Lower leg skin (tissue), 4 donors: ENCODE measurements at regions not wholly inside any gene's neighbourhood (a gene's known extent, or its start where the extent isn't known, plus 50 kb on each side); places are given as distances from the start of the nearest gene placed in this dataset.

ENCODE experiments used
- DNase-seq, 2 donors: peaks; one replicate each; pipeline ENCODE4 v3.0.0-alpha.2; 2019; ENCODE audit warnings: low spot score in 2 of 2
- H3K4me3 ChIP-seq: fragments of 200-600 bp; sonication (generic); 2 replicates; pipeline ENCODE4 v1.5.1; 2017; ENCODE audit warnings: mild to moderate bottlenecking, low read depth; ENCODE audit not compliant: poor library complexity, severe bottlenecking
- POLR2A ChIP-seq, 2 donors: fragments of 450-650 bp; IDR thresholded peaks; one replicate each; pipeline ENCODE4 v1.6.1; 2016 to 2017; ENCODE audit warnings: antibody characterized with exemption in 2 of 2, mild to moderate bottlenecking in 1 of 2, moderate library complexity in 1 of 2
- WGBS, 2 donors: methylation state at CpG; one replicate each; pipeline ENCODE4 v1.1.5; 2018; 5-methylcytosine and 5-hydroxymethylcytosine counted together
- intact Hi-C: fragments of 100-400 bp; cut with DNase I; formaldehyde crosslinking; loops from one replicate; pipeline ENCODE4 v1.15.0; 2023; ENCODE audit warnings: low total_unique reads
- TF ChIP-seq, protein P1 (sequence below), 3 donors: fragments of 450-650 bp; IDR thresholded peaks; one replicate each; pipeline ENCODE4 v1.5.1; 2016; ENCODE audit warnings: antibody characterized with exemption in 3 of 3, mild to moderate bottlenecking in 3 of 3, moderate library complexity in 2 of 3

DNA sequence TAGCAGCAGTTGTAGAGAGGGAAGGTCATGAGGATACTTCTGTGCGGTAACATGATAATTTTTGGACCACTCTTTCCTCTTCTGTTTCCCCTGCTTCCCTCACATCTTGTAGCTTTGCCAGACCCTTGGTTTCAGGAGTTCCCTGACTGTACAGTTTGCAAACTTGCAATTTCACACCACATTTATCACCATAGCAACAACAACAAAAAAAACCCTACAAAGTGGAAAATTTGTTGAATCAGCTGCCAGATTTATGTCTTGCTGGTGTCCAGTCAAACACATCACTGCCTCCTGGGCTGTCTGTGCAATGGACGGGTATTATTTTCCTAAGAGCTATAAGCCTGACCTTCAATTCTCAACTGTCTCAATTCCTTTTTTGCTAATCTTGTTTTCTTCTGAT lies 751.6 kb downstream of the TLR4 start:
- intact Hi-C loops: no loop called here
- DNase-seq: no peak
- no peak overlapping the region for H3K4me3 ChIP-seq
- TF ChIP-seq, protein P1, sequence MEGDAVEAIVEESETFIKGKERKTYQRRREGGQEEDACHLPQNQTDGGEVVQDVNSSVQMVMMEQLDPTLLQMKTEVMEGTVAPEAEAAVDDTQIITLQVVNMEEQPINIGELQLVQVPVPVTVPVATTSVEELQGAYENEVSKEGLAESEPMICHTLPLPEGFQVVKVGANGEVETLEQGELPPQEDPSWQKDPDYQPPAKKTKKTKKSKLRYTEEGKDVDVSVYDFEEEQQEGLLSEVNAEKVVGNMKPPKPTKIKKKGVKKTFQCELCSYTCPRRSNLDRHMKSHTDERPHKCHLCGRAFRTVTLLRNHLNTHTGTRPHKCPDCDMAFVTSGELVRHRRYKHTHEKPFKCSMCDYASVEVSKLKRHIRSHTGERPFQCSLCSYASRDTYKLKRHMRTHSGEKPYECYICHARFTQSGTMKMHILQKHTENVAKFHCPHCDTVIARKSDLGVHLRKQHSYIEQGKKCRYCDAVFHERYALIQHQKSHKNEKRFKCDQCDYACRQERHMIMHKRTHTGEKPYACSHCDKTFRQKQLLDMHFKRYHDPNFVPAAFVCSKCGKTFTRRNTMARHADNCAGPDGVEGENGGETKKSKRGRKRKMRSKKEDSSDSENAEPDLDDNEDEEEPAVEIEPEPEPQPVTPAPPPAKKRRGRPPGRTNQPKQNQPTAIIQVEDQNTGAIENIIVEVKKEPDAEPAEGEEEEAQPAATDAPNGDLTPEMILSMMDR (IDR thresholded peaks at IDR 0.05): no peak
- no peak for TF ChIP-seq POLR2A (IDR thresholded peaks at IDR 0.05)
- 75 to 82% methylated on average over 2 of the region's 2 CpGs for WGBS, 2 donors

DNA sequence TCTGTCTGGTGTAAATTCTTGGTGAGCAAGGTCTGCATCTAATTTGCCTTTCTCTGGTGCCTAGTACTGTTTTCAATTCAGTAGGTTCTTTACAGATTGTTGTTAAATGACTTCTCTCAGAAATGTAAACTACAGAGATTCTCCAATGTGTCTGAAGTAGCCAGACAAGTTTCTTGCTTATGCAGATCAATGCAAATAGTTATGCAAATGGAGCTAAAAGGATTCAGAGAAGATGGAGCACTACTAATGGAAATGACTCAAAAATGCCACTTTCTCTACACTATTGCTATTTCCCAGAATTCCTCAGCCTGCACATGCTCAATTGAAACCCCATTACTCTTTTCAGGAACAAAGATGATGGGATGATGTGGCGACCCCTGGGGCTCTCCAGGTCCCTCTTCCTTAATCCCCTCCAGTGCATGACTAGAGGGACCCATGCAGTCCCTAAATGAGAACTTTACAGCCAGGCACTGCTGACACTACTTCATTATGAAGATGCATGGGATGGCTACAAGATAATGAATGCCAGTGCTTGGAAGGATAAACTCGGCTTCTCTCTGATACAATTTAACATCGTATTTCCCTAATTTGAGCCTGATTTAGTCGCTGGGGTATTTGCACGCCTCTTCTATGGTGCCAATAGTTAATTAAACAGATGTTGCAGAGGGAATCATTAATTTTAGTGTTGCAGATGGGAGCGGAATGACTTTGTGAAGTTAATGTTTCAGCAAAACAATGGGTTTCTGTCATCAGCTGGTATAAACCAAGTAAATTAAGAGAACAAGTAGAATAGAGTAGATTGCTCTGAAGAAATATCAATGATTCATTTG lies 753.2 kb downstream of the TLR4 start:
- no peak for DNase-seq
- TF ChIP-seq POLR2A (IDR thresholded peaks at IDR 0.05): no peak
- TF ChIP-seq, protein P1 (IDR thresholded peaks at IDR 0.05): no peak
- intact Hi-C loops: no loop called here
- H3K4me3 ChIP-seq: no peak overlapping the region
- 68 to 79% methylated on average over 6 of the region's 6 CpGs for WGBS, 2 donors

DNA sequence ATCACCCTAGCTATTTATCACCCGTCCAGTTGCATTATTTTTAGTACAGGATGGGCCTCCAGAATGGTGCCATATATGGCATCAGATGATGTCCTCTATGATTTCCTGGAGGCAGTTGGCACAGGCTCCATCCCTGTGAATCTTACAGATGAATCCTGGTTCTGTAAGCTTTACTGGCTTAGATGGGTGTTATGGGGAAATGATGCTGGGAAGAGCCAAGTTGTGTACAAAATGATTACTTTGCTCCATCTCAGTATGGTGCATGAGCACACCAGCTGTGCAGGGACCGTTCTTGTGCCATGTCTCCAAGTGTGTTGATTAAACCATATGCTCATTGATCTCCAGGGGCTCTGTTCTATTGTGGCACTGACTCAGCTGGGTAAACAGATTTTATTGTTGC lies 755.7 kb downstream of the TLR4 start:
- 48 to 57% methylated on average over 2 of the region's 2 CpGs for WGBS, 2 donors
- TF ChIP-seq POLR2A (IDR thresholded peaks at IDR 0.05): no peak
- TF ChIP-seq, protein P1 (IDR thresholded peaks at IDR 0.05): no peak
- DNase-seq: no peak
- H3K4me3 ChIP-seq: no peak overlapping the region
- intact Hi-C loops: loop anchor here (5.0 kb wide), 1 partner anchor 1258 kb away; no protein-coding TSS in a partner anchor

DNA sequence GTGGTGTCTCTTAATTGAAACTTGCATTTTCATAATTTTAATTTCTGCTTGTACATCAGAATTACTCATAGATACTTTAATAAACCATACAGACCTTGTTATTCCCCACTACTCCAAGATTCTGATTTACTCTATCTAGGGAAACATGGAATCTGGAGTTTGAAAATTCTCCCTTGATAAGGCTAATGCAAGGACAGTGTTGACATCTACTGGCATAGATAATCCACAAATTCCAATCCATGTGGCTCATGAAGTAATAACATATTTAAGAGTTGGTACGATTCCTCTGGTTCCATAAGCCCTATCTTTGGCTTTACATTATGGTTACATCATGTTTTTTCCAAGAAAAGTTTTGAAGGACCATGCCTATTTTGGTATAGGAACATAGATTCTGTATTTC lies 759.2 kb downstream of the TLR4 start:
- intact Hi-C loops: loop anchor here (5.0 kb wide), 1 partner anchor 1261 kb away; no protein-coding TSS in a partner anchor
- TF ChIP-seq, protein P1 (IDR thresholded peaks at IDR 0.05): no peak
- no peak for TF ChIP-seq POLR2A (IDR thresholded peaks at IDR 0.05)
- 59 to 68% methylated on average over 1 of the region's 1 CpG for WGBS, 2 donors
- DNase-seq: no peak
- no peak overlapping the region for H3K4me3 ChIP-seq

DNA sequence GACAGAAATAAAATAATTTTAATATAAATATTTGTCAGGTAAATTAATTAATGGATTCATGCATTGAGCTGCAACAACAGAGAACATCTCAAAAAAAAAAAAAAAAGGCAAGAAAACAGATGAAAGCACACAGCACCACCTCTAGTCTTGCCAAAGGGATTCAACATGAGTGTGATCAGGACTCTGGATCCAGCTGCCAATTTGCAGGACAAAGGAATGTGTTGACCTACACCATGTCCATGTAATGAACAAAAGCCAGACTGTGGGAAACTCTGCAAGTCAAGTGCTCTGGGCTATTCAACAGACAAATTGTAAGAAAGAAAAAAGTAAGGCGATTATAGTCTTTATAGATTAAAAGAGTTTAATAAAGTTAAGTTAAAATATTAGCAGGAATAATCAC lies 769.3 kb downstream of the TLR4 start:
- 70 to 77% methylated on average over 1 of the region's 1 CpG for WGBS, 2 donors
- no peak for DNase-seq
- TF ChIP-seq POLR2A (IDR thresholded peaks at IDR 0.05): no peak
- TF ChIP-seq, protein P1 (IDR thresholded peaks at IDR 0.05): no peak
- intact Hi-C loops: no loop called here
- H3K4me3 ChIP-seq: no peak overlapping the region
